GM18499 (cell line): ENCODE measurements at regions not wholly inside any gene's neighbourhood (a gene's known extent, or its start where the extent isn't known, plus 50 kb on each side); places are given as distances from the start of the nearest gene placed in this dataset.
"Not testable (repeated sequence)": the region's sequence is repeated elsewhere in the genome, so short reads cannot be mapped to it uniquely, and the experiment has no call there.

Experiments
- ATAC-seq: cut with Tn5 transposase; IDR thresholded peaks from one replicate; pipeline ENCODE4 v1.9.1; 2021; ENCODE audit warnings: moderate number of reproducible peaks; ENCODE audit not compliant: insufficient read depth, unreplicated experiment

GRCh38 chr11:49798206-49798837, 153.9 kb upstream of the OR4C13 start:
- not testable (repeated sequence) for ATAC-seq

GRCh38 chr11:49817705-49818430, 134.3 kb upstream of the OR4C13 start:
- not testable (repeated sequence) for ATAC-seq

- not testable (repeated sequence) for ATAC-seq
Observed at GRCh38 chr11:49823188-49823587, 129.0 kb upstream of the OR4C13 start.

- ATAC-seq: not testable (repeated sequence)
Observed at GRCh38 chr11:49850541-49850940, 101.7 kb upstream of the OR4C13 start.

GRCh38 chr11:49851511-49851910, 100.7 kb upstream of the OR4C13 start:
- ATAC-seq: no peak

- ATAC-seq: no peak
Observed at GRCh38 chr11:49851971-49852389, 100.2 kb upstream of the OR4C13 start.

GRCh38 chr11:49888875-49889274, 63.3 kb upstream of the OR4C13 start:
- not testable (repeated sequence) for ATAC-seq

GRCh38 chr11:49891910-49892671, 60.1 kb upstream of the OR4C13 start:
- not testable (repeated sequence) for ATAC-seq

- ATAC-seq: not testable (repeated sequence)
Observed at GRCh38 chr11:49893442-49893841, 58.7 kb upstream of the OR4C13 start.
